PC-3 (cell line): ENCODE measurements at regions not wholly inside any gene's neighbourhood (a gene's known extent, or its start where the extent isn't known, plus 50 kb on each side); places are given as distances from the start of the nearest gene placed in this dataset.

ENCODE experiments used
- ATAC-seq: fragments of 200-7000 bp; cut with Tn5 transposase; 2 replicates; pipeline ENCODE4 v1.9.1; 2020; ENCODE audit warnings: mild to moderate bottlenecking, moderate library complexity
- BruUV-seq: library from RNA; stranded (reverse); fragments of 400-500 nt; replicated peaks from 2 replicates; lab custom pipeline; 2021; lab: Mats Ljungman, UMichigan
- CTCF ChIA-PET: fragments of 300-600 bp; sonication (Branson Sonifier 250); formaldehyde crosslinking; loops from one replicate; lab custom pipeline; 2022; ENCODE audit warnings: antibody characterized with exemption; lab: Charles Lee
- POLR2A ChIA-PET: fragments of 300-600 bp; sonication (Branson Sonifier 250); formaldehyde crosslinking; loops from one replicate; lab custom pipeline; 2022; ENCODE audit warnings: antibody characterized with exemption; ENCODE audit not compliant: unreplicated experiment; lab: Charles Lee
- DNase-seq: peaks from one replicate; pipeline ENCODE4 v3.0.0-alpha.2; 2015
- H2AFZ ChIP-seq: fragments of 300-600 bp; sonication (generic); 2 replicates; pipeline ENCODE4 v1.6.0; 2016; ENCODE audit warnings: antibody characterized with exemption, low read length
- H3F3A ChIP-seq: fragments of 300-600 bp; sonication (generic); one replicate; pipeline ENCODE4 v1.6.0; 2017; ENCODE audit warnings: antibody characterized with exemption, low read length, control low read depth, mild to moderate bottlenecking; ENCODE audit not compliant: unreplicated experiment
- H3K27ac ChIP-seq: fragments of 300-600 bp; sonication (generic); 2 replicates; pipeline ENCODE4 v1.5.1; 2016; ENCODE audit warnings: mild to moderate bottlenecking, low read length
- H3K27me3 ChIP-seq: fragments of 300-600 bp; sonication (generic); 2 replicates; pipeline ENCODE4 v1.6.1; 2016; ENCODE audit warnings: low read length, mixed read lengths
- H3K36me3 ChIP-seq: fragments of 300-600 bp; sonication (generic); 2 replicates; pipeline ENCODE4 v1.6.1; 2016; ENCODE audit warnings: low read depth, mixed run types, low read length, mixed read lengths
- H3K4me1 ChIP-seq: fragments of 300-600 bp; sonication (generic); 2 replicates; pipeline ENCODE4 v1.5.1; 2016; ENCODE audit warnings: low read length; ENCODE audit not compliant: insufficient read depth
- H3K4me2 ChIP-seq: fragments of 300-600 bp; sonication (generic); 2 replicates; pipeline ENCODE4 v1.6.0; 2016; ENCODE audit warnings: low read length
- H3K4me3 ChIP-seq: fragments of 300-600 bp; sonication (generic); 2 replicates; pipeline ENCODE4 v1.5.1; 2016; ENCODE audit warnings: mild to moderate bottlenecking, low read length, mixed read lengths
- H3K79me2 ChIP-seq: fragments of 300-600 bp; sonication (generic); 2 replicates; pipeline ENCODE4 v1.6.1; 2017; ENCODE audit warnings: low read length, mixed read lengths
- H3K9ac ChIP-seq: fragments of 300-600 bp; sonication (generic); 2 replicates; pipeline ENCODE4 v1.6.0; 2016; ENCODE audit warnings: mild to moderate bottlenecking, low read length
- H3K9me2 ChIP-seq: fragments of 300-600 bp; sonication (generic); replicated peaks from 2 replicates; pipeline ENCODE4 v1.6.1; 2016; ENCODE audit warnings: mixed run types, low read length, mixed read lengths
- H3K9me3 ChIP-seq: fragments of 300-600 bp; sonication (generic); 2 replicates; pipeline ENCODE4 v1.6.1; 2016; ENCODE audit warnings: low read length, mixed read lengths
- H4K20me1 ChIP-seq: fragments of 300-600 bp; sonication (generic); 2 replicates; pipeline ENCODE4 v1.6.1; 2016; ENCODE audit warnings: low read length, mixed read lengths
- EZH2 ChIP-seq: fragments of 300-600 bp; sonication (generic); IDR thresholded peaks from one replicate; pipeline ENCODE4 v1.6.1; 2017; ENCODE audit warnings: antibody characterized with exemption, mild to moderate bottlenecking, low read length; ENCODE audit not compliant: unreplicated experiment
- EZH2phosphoT487 ChIP-seq: fragments of 300-600 bp; sonication (generic); IDR thresholded peaks from 2 replicates; pipeline ENCODE4 v1.6.1; 2018; ENCODE audit warnings: mild to moderate bottlenecking, antibody characterized with exemption, low read length, borderline replicate concordance
- intact Hi-C: fragments of 100-400 bp; cut with micrococcal nuclease; formaldehyde crosslinking; loops from 2 replicates; pipeline ENCODE4 v1.9.0; 2023
- TF ChIP-seq, protein P1 (sequence below): fragments of 300-600 bp; sonication (generic); conservative IDR thresholded peaks from 2 replicates; pipeline ENCODE4 v1.5.1; 2017; ENCODE audit warnings: antibody characterized with exemption, low read depth, mild to moderate bottlenecking, low read length

DNA sequence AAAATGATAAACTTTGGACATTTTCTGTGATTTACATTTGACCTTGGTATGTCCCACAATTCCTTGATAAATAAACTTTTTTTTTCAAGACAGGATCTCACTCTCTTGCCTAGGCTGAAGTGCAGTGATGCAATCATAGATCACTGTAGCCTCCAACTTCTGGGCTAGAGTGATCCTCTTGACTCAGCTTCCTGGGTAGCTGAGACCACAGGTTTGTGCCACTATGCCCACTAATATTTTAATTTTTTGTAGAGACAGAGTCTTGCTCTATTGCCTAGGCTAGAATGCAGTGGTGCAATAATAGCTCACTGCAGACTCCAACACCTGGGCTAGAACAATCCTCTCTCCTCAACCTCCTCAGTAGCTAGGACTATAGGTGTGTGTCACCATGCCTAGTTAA lies 79.1 kb upstream of the PTGDR start:
- intact Hi-C loops = no loop called here
- H3K4me3 ChIP-seq = no peak overlapping the region
- no TSS peak for BruUV-seq
- ATAC-seq (no peak), DNase-seq (peak; percentile 30)
- peaks cover 26% of the 10 kb centered on the region for H3K4me1 ChIP-seq
- H3K4me2 ChIP-seq = 0 out of 2 replicates have a peak overlapping the region, but pooled peaks have one; percentile 47
- TF ChIP-seq EZH2phosphoT487 = no peak
- TF ChIP-seq, protein P1, sequence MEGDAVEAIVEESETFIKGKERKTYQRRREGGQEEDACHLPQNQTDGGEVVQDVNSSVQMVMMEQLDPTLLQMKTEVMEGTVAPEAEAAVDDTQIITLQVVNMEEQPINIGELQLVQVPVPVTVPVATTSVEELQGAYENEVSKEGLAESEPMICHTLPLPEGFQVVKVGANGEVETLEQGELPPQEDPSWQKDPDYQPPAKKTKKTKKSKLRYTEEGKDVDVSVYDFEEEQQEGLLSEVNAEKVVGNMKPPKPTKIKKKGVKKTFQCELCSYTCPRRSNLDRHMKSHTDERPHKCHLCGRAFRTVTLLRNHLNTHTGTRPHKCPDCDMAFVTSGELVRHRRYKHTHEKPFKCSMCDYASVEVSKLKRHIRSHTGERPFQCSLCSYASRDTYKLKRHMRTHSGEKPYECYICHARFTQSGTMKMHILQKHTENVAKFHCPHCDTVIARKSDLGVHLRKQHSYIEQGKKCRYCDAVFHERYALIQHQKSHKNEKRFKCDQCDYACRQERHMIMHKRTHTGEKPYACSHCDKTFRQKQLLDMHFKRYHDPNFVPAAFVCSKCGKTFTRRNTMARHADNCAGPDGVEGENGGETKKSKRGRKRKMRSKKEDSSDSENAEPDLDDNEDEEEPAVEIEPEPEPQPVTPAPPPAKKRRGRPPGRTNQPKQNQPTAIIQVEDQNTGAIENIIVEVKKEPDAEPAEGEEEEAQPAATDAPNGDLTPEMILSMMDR = no peak
- TF ChIP-seq EZH2 = no peak
- H3K9me3 ChIP-seq = no peaks in the 10 kb centered on the region
- H2AFZ ChIP-seq = no peak overlapping the region
- H3F3A ChIP-seq = no peaks in the 10 kb centered on the region
- no peak overlapping the region for H3K27ac ChIP-seq
- CTCF ChIA-PET = no interaction called here
- no peaks in the 10 kb centered on the region for H4K20me1 ChIP-seq
- no peaks in the 10 kb centered on the region for H3K9me2 ChIP-seq
- no peaks in the 10 kb centered on the region for H3K79me2 ChIP-seq
- no peaks in the 10 kb centered on the region for H3K27me3 ChIP-seq
- no peaks in the 10 kb centered on the region for H3K36me3 ChIP-seq
- POLR2A ChIA-PET = interaction anchor here (0.6 kb wide), 1 partner anchor 10 kb away, joined by 4 read pairs; no protein-coding TSS in a partner anchor
- no peak overlapping the region for H3K9ac ChIP-seq

DNA sequence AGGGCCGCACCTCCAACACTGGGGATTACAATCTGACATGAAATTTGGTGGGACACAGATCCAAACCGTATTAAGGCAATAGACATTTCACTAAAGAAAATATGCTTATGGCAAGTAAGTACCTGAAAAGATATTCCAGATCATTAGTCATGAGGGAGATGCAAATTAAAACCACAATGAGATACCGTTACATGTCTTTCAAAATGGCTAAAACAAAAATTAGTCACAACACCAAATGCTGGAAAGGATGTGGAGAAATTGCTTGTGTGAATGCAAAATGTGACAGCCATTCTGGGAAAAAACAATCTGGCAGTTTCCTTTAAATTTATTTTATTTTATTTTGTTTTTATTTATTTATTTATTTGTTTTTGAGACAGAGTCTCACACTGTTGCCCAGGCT lies 82.3 kb upstream of the PTGDR start:
- no peak for DNase-seq
- no peaks in the 10 kb centered on the region for H4K20me1 ChIP-seq
- H3K9ac ChIP-seq = no peak overlapping the region
- no peaks in the 10 kb centered on the region for H3F3A ChIP-seq
- ChIA-PET POLR2A (no interaction called here), CTCF (no interaction called here)
- no peaks in the 10 kb centered on the region for H3K27me3 ChIP-seq
- H3K9me3 ChIP-seq = 0 out of 2 replicates have a peak, but pooled peaks cover 3% of the 10 kb centered on the region
- no TSS peak for BruUV-seq
- no peak overlapping the region for H3K27ac ChIP-seq
- H2AFZ ChIP-seq = no peak overlapping the region
- no peaks in the 10 kb centered on the region for H3K9me2 ChIP-seq
- no peak for ATAC-seq
- H3K79me2 ChIP-seq = no peaks in the 10 kb centered on the region
- H3K4me3 ChIP-seq = no peak overlapping the region
- intact Hi-C loops = no loop called here
- H3K4me2 ChIP-seq = no peak overlapping the region
- TF ChIP-seq EZH2phosphoT487 (no peak), EZH2 (no peak)
- TF ChIP-seq, protein P1 = no peak
- H3K4me1 ChIP-seq = peaks cover 19% of the 10 kb centered on the region
- no peaks in the 10 kb centered on the region for H3K36me3 ChIP-seq

DNA sequence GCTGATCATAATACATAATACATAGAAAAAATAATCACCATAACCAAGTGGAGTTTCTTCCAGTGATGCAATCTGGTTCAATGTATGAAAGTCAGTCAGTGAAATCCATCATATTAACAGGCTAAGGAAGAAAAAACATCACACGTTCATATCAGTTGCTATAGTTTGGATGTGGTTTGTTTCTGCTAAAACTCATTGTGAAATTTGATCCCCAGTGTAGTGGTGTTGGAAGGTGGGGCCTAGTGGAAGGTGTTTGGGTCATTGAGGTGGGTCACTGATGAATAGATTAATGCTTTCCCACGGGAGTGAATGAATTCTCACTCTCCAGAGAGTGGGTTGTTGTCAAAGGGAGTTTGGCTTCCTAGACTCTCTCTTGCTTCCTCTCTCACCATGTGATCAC lies 84.6 kb upstream of the PTGDR start:
- no peak for DNase-seq
- no peak for ATAC-seq
- POLR2A ChIA-PET = no interaction called here
- no peaks in the 10 kb centered on the region for H3K4me1 ChIP-seq
- no peak for TF ChIP-seq EZH2phosphoT487
- TF ChIP-seq EZH2 = no peak
- TF ChIP-seq, protein P1 = no peak
- H2AFZ ChIP-seq = no peak overlapping the region
- no peaks in the 10 kb centered on the region for H3K9me2 ChIP-seq
- no peaks in the 10 kb centered on the region for H3K79me2 ChIP-seq
- 0 out of 2 replicates have a peak, but pooled peaks cover 3% of the 10 kb centered on the region for H3K9me3 ChIP-seq
- no peaks in the 10 kb centered on the region for H3K27me3 ChIP-seq
- BruUV-seq = no TSS peak
- no peak overlapping the region for H3K27ac ChIP-seq
- H3K36me3 ChIP-seq = no peaks in the 10 kb centered on the region
- no peaks in the 10 kb centered on the region for H3F3A ChIP-seq
- no peak overlapping the region for H3K9ac ChIP-seq
- intact Hi-C loops = no loop called here
- H3K4me2 ChIP-seq = no peak overlapping the region
- H3K4me3 ChIP-seq = no peak overlapping the region
- H4K20me1 ChIP-seq = no peaks in the 10 kb centered on the region
- CTCF ChIA-PET = no interaction called here
